Ecto neural progenitor cell (in vitro differentiated cells): ENCODE measurements at regions not wholly inside any gene's neighbourhood (a gene's known extent, or its start where the extent isn't known, plus 50 kb on each side); places are given as distances from the start of the nearest gene placed in this dataset.

ENCODE experiments used
- DNase-seq: peaks from one replicate; pipeline ENCODE4 v3.0.0-alpha.2; 2018; ENCODE audit warnings: low spot score

DNA sequence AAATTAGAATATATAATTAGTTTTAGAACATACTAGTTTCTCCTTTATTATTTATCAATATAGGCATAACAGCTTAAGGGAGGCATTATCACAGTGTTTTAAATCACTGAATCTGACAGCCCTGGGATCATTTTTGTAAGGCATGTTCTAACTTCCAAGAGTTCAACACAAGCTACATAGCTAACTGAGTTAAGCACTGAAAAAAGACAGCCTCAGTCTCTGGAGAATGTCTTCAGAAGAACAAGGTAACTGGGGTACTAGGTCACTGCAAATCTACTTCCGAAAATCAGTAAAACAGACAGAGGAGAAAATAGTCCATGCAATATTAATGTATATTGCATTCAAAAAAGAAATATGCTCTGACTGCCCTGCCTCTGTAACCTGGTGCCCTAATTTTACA is 502.1 kb downstream of the RFC3 start:
- DNase-seq, result no peak

GRCh38 chr13:34322014-34322742 is 504.2 kb downstream of the RFC3 start:
- no peak for DNase-seq

- DNase-seq, result no peak
Measured at GRCh38 chr13:34322743-34323074, 504.8 kb downstream of the RFC3 start.

DNA sequence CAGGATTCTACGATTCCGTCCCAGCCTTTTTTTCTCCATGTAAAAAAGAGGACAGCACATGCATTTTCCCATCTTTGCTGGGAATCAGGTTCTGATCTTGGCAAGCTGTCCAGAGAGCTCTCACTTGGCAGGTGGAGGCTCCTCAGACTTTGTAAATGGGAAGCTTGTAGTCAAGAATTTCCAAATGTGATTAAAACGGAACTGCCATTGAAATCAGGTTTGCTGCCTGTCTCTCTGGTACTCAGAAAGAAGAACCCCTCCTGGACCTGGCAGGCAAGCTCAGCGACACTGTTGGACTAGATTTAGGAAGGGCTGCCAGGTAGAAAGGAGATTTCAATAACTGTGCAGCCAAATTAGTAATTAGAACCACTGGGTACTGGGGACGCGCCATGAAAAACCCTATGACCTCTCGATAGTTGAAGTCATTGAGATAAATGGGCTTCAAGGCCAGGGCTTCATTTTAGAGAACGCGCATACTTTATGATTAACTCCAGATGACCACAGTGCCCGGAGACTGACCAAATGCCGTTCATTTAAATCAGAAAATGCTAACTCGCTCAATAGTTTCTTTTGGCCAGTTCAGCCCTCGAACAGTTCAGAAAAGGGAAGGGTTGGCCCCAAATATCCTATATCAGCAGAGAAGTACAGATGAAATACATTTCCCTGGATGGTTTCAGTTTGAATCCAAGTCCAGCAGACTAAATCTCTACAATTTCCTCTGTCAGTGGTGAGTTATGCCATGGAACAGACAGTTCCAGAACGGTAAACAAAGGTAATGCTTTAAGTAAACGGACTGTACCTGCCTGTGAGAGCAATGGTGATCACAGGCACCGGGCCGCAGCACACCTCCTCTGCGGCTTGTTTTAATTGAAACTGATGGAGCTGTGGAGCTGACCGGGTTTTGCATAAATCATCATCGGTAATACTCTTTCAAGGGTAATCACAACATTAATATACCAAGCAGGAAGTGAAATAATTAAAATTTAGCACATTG is 517.4 kb downstream of the RFC3 start:
- DNase-seq, result no peak

GRCh38 chr13:34338102-34338501 is 520.2 kb downstream of the RFC3 start:
- no peak for DNase-seq

GRCh38 chr13:34340534-34340933 is 522.6 kb downstream of the RFC3 start:
- no peak for DNase-seq

GRCh38 chr13:34343413-34343940 is 525.5 kb downstream of the RFC3 start:
- DNase-seq, result no peak

DNA sequence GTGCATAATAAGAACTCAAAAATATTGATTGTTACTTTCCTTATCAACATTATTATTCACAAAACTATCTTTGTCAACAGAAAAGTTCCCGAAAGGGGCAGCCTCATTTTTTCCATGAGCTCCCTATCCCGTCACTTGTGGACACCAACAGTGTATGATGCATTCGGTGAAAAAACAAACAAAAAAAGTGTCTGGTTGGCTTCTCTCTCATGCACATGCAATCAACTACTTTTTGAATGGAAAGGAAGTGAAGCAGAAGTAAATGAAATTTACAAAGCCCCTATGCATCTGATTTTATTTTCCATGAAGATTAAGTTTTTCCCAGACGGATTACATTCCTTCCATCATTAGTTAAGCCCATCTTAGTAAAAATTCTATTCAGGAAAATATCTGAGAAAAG is 526.9 kb downstream of the RFC3 start:
- DNase-seq, result no peak

DNA sequence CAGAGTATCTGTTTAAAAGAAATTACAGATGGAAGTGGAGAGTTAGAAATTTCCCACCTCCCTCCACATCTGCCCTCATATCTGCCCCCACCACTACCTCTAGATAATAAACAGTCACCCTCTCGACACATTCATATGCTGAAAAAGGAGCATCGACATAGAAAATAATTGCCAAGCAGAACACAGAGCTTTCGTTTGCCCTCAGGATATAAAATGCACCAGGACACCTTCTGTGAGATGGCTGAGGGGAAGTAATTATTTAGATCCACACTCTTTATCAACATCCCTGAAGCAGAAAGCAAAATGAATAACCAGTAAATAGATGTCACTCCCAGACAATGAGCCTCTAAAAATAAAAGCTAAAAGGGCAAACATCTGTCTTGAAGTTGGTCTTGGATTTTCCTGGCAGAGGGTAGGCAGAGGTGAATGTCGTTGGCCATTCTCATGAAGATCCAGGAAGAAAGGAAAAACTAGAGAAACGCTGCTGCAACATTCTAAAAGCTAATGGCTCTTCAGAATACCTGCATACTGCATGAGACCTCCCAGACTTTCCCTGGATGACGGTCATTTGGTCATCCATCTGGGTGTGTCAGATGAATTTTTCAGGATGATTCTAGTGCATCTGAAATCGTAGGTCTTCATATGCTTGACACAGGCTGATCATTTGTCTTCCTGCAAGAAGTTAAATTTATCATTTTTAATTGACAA is 527.5 kb downstream of the RFC3 start:
- no peak for DNase-seq

DNA sequence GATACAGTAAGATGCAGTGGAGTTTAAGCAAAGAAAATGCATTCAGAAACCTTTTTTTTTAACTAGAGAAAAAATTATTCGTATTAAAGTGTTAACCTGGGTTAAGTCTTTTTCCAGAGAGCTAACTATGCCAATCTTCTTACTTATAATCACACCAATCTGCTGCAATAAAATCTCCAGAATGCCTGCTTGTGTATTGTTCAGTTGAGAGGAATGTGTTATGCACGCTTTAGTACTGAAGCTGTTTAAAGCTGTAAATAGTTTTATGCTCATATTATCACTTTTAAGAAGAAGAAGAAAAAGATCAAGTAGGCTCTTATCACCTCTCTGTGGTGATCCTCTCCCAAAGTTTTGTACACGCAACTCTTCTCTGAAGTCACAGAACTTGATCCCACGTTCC is 528.7 kb downstream of the RFC3 start:
- no peak for DNase-seq

DNA sequence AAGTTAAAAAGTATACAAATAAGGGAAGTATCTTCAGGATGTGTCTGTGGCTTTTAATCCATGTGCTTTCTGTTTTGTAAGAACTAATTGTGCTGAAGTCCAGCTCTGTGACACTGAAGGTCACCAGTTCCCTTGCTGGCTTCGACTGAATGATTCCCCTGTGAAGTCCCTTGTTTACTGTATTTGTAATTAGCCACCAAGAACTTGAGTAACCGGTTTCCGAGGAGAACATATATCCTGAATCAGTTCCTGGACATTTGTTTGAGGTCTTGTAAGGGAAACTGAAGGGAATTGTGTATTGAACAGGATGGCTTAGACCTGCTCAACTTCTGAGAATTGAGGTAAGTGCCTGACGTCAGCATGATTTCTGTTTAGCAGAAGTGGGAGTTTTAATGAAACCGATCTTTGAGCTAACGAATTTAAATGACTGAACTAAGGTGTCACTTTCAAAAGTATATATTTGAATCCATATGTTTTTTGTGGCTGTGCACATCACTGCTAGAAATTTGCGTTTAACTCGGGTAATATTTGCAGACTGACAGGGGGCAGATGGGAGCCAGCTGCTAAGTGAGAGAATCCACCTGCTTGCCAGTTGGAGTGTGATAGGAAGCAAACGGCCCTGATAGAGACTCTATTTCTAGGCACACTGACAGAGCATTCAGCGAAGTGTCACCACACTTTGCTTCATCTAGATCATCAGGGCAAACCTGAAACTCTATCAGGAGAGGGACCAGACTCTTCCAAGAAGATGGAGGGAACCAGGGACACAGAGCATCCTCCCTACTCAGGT is 530.0 kb downstream of the RFC3 start:
- DNase-seq, result no peak

DNA sequence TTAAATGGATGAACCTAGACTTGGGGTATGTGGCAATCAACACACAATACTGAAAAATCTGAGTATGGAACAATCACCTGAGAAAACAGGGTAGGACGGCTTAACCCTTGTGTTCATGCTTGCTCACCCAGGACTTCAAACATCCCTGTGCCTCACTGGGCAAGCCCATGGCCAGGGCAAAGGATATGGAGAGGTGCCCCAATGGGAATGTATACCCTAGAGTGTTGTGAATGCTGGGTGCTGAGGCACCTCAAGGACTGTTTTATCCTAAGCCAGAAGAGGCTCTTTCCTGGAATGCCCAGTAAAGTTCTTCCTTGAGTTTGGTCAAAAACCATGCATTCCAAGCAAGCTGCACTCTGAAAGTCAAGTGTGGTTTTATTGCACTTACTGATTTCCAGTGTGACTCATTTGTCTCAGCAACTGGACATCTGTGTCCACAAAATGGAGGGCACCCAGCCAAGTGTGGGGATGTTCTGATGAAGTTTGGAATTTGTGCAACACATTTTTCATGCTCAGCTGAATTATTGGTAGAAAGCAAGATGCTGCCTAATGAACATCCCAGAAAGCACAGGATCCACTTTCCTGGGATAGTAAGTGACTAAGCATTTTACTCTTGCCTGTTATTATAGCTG is 531.3 kb downstream of the RFC3 start:
- DNase-seq, result no peak

DNA sequence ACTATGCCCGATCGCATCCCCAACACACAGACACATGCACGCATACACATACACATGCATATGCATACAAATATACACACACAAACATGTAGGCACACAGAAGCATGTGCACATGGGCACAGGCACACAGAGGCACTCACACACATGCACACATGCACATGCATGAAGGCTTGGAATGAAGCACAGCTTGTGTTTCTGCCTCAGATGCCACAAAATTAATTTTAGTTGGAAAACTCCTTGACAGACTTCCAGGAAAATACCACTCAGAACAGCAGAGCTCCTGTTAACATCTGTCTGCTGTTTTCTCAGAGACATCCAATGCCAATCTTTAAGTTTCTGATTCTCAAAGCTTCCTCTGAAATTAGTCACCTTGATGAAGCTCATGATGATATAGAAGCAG is 532.7 kb downstream of the RFC3 start:
- DNase-seq, result no peak

DNA sequence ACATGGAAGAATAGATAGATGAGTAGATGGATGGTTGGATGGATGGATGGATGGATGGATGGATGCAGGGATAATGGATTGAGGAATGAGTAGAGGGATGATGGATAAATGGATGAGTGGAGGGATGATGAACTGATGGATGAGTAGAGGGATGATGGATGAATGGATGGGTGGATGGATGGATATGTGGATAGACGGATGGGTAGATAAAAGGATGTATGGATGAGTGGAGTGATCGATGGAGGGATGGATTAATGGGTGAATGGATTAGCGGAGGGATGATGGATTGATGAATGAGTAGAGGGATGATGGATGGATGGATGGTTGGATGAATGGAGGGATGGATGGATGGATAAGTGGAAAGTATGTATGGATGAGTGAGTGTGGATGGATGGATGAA is 533.2 kb downstream of the RFC3 start:
- DNase-seq, result no peak

- no peak for DNase-seq
Measured at GRCh38 chr13:34352958-34353357, 535.0 kb downstream of the RFC3 start.

DNA sequence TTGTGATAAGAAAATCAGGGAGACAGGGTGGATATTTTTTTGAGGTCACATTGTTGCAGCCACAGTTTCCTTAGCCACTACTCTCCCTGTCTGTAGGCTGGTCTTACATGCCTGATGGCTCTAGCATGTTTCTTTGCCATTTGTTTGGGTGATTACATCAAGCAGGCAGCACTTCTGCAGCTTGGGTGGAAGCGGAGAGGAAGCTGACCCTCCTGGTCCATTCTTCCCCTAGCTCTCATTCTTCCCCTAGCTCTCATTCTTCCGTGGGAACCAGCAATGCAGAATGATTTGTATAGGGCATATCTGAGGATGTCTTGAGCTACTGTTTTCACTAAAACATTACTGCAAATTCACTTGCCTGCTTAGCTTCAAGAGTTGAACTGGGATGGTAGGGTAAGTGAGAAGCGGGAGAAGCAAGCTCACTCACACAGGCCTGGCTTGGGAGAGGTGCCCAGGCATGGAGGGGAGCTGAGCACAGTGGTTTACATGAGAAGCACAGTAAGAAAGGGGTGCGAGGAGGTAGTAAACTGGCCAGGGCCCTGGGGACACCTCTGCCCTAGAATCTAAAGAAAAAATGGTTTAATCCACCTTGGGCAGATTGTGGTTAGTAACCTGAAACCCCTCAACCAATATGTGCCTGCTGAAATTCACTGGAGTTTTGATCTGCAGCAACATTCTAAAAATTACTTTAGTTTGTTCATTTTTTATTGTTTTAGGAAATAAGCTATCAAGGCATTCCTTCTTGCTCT is 538.9 kb downstream of the RFC3 start:
- DNase-seq, result no peak

DNA sequence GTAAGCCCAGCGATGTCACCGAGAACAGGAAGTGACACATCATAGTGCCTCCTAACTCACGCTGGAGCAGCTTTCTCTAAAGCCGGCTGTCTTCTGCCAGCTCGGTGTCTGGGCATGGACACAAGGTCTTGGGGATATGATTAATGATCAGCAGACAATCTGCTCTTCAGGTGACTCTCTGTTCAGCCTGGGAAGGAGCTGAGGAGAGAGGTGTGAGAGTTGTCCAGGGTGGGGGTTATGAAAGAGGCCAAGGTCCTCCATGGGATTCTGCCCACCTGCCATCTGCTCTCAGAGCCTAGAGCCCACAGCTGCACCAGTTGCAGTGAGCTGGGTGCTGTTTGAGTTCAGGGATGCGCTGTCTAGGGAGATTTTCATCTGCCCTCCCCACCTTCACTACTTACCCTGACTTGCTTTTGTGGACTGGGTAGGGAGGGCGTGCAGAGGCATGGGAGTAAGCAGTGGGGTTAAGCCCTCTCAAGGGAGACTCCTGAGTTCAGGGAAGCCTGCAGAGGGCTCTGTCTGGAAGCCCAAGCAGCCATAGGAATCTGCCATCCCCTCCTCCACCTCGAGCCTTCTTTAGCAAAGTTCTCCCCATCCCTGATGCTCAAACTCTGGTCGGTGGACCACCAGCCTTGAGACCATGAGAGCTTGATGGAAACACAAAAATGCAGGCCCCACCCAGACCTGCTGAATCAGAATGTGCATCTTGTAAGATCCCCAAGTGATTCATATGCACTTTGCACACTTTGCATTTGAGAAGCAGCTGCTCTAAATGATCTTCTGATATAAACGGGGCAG is 539.7 kb downstream of the RFC3 start:
- no peak for DNase-seq

DNA sequence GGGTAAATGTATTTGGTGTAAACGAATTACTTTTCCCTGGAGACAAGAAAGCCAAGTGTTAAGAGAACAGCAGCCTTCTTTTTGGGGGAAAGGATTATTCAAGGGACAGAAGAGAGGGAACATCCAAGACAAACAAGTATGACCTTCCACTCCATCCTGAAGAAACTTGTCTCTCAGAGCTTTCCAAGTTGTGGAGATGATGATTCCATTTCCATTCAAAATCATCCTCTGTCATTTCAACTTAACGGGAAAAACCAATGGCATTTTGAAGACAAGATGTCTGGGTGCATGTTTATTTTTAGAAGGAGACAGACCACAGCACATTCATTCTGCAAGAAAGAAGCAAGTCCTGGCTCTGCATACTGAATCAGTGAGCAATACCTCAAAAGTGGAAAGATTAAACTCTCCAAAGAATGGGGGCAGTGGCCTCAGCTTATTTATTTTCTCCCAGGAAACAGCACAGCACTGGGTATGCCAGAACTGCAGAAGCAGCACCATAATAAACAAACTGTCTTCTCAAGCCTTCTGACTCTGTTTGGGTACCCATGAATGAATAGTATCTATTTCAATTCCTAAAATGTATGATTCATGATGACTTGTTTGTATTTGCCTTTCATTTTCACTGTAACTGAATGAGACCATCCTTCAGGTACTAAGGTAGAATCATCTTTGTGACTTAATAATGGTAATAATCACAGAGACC is 541.0 kb downstream of the RFC3 start:
- DNase-seq, result no peak

DNA sequence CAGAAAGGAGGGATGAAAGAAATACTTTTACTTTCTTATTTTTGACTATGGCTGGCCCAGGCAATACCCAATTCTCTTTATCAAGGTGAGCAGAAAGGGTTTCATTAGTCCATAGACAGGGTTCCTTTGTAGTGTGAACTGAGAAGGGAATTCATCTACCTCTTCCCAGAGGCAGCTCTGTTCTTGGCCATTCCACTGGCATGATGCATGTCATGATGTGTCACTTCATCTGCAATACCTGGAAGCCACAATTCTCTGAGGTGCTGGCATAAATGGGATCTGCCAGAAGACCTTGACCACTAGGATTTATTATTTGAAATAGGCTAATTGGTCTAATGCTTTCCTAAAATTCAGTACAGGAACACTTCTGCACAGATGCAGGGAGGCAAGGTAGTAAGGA is 542.8 kb downstream of the RFC3 start:
- no peak for DNase-seq
